Activated CD4-positive, alpha-beta memory T cell treated with anti-CD3 and anti-CD28 coated beads, Interleukin-2, amount 10 ng/mL, durations not matched to agents 7 days and 5 days (primary cell): ENCODE measurements at regions not wholly inside any gene's neighbourhood (a gene's known extent, or its start where the extent isn't known, plus 50 kb on each side); places are given as distances from the start of the nearest gene placed in this dataset.
"Not testable (repeated sequence)": the region's sequence is repeated elsewhere in the genome, so short reads cannot be mapped to it uniquely, and the experiment has no call there.

Source experiments
- CTCF ChIA-PET: fragments of 350-600 bp; sonication (Branson Sonifier 250); formaldehyde crosslinking; loops from one replicate; lab custom pipeline; 2021; ENCODE audit warnings: antibody characterized with exemption, inconsistent platforms; lab: Charles Lee
- POLR2A ChIA-PET: fragments of 350-600 bp; sonication (Branson Sonifier 250); formaldehyde crosslinking; loops from one replicate; lab custom pipeline; 2021; ENCODE audit warnings: antibody characterized with exemption; lab: Charles Lee
- DNase-seq: peaks from one replicate; pipeline ENCODE4 v3.0.0-alpha.2; 2020
- H3K27ac Mint-ChIP-seq: one replicate; pipeline ENCODE4 v1.8.0; 2021; ENCODE audit warnings: mild to moderate bottlenecking, mixed read lengths
- H3K27me3 Mint-ChIP-seq: one replicate; pipeline ENCODE4 v1.8.0; 2021; ENCODE audit warnings: mixed read lengths
- H3K36me3 Mint-ChIP-seq: one replicate; pipeline ENCODE4 v1.8.0; 2021; ENCODE audit warnings: low read depth, mixed read lengths
- H3K4me1 Mint-ChIP-seq: one replicate; pipeline ENCODE4 v1.8.0; 2021; ENCODE audit warnings: mixed read lengths
- H3K4me3 Mint-ChIP-seq: one replicate; pipeline ENCODE4 v1.8.0; 2021; ENCODE audit warnings: mild to moderate bottlenecking, mixed read lengths
- H3K9me3 Mint-ChIP-seq: one replicate; pipeline ENCODE4 v1.8.0; 2021; ENCODE audit warnings: mixed read lengths

DNA sequence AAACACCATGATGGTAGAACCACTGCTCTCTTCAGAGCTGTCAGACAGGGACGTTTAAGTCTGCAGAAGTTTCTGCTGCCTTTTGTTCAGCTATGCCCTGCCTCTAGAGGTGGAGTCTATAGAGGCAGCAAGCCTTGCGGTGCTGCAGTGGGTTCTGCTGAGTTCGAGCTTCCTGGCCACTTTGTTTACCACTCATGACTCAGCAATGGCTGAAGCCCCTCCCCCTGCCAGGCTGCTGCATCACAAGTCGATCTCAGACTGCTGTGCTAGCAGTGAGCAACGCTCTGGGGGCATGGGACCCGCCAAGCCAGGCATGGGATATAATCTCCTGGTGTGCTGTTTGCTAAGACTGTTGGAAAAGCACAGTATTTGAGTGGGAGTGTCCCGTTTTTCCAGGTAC is 229.5 kb upstream of the WDFY3 start:
- POLR2A ChIA-PET, H3K4me3 Mint-ChIP-seq, H3K4me1 Mint-ChIP-seq, H3K36me3 Mint-ChIP-seq, DNase-seq, CTCF ChIA-PET, H3K27ac Mint-ChIP-seq, H3K27me3 Mint-ChIP-seq: not testable (repeated sequence)
- peaks cover 11% of the 10 kb centered on the region for H3K9me3 Mint-ChIP-seq

DNA sequence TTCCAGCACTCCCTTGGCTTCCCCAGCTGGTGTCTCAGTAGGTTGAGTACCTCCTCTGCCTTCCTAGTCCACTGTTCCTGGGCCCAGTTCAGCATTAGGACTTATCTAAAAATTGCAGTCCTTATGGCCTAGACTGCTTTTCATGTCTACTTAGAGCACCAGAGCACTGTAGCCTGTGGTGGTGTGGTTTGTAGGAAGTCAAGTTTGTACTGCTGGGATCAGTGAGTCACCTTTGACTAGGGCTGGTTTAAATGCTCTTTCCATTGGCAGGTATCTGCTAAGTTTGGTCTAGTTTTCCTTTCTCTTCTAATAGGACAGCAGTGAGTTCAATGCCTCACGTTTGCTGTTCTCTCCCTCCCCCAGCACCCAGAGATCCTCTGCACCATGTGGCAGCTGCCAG is 233.6 kb upstream of the WDFY3 start:
- DNase-seq = no peak
- Mint-ChIP-seq H3K4me1 (no peaks in the 10 kb centered on the region), H3K9me3 (peaks cover 15% of the 10 kb centered on the region), H3K27ac (no peak overlapping the region), H3K4me3 (no peak overlapping the region), H3K27me3 (no peaks in the 10 kb centered on the region), H3K36me3 (no peaks in the 10 kb centered on the region)
- ChIA-PET CTCF (no interaction called here), POLR2A (no interaction called here)

GRCh38 chr4:85209161-85209560 is 242.7 kb upstream of the WDFY3 start:
- POLR2A ChIA-PET = no interaction called here
- H3K27ac Mint-ChIP-seq = no peak overlapping the region
- CTCF ChIA-PET = no interaction called here

GRCh38 chr4:85210353-85210752 is 243.9 kb upstream of the WDFY3 start:
- ChIA-PET CTCF (no interaction called here), POLR2A (no interaction called here)
- Mint-ChIP-seq H3K27ac (no peak overlapping the region), H3K9me3 (peaks cover 3% of the 10 kb centered on the region), H3K4me3 (no peak overlapping the region), H3K36me3 (no peaks in the 10 kb centered on the region), H3K4me1 (no peaks in the 10 kb centered on the region), H3K27me3 (no peaks in the 10 kb centered on the region)
- DNase-seq = no peak

More at GRCh38 chr4:85209161-85209560, 242.7 kb upstream of the WDFY3 start:
- Mint-ChIP-seq H3K9me3 (peaks cover 6% of the 10 kb centered on the region), H3K36me3 (no peaks in the 10 kb centered on the region), H3K4me1 (no peaks in the 10 kb centered on the region), H3K4me3 (no peak overlapping the region), H3K27me3 (no peaks in the 10 kb centered on the region)
- DNase-seq = no peak

GRCh38 chr4:85216571-85216970 is 250.1 kb upstream of the WDFY3 start:
- POLR2A ChIA-PET, H3K36me3 Mint-ChIP-seq, H3K4me3 Mint-ChIP-seq, H3K27ac Mint-ChIP-seq, H3K4me1 Mint-ChIP-seq, DNase-seq, CTCF ChIA-PET, H3K27me3 Mint-ChIP-seq: not testable (repeated sequence)
- H3K9me3 Mint-ChIP-seq = peaks cover 18% of the 10 kb centered on the region

- ChIA-PET CTCF (no interaction called here), POLR2A (no interaction called here)
- Mint-ChIP-seq H3K9me3 (peaks cover 18% of the 10 kb centered on the region), H3K27ac (no peak overlapping the region), H3K27me3 (no peaks in the 10 kb centered on the region), H3K36me3 (no peaks in the 10 kb centered on the region), H3K4me1 (no peaks in the 10 kb centered on the region), H3K4me3 (no peak overlapping the region)
- DNase-seq = no peak
Observed at GRCh38 chr4:85218756-85219155, 252.3 kb upstream of the WDFY3 start.

- POLR2A ChIA-PET = no interaction called here
- no peak for DNase-seq
- no peaks in the 10 kb centered on the region for H3K4me1 Mint-ChIP-seq
- no peak overlapping the region for H3K4me3 Mint-ChIP-seq
- H3K27ac Mint-ChIP-seq = no peak overlapping the region
- no peaks in the 10 kb centered on the region for H3K27me3 Mint-ChIP-seq
- peaks cover 16% of the 10 kb centered on the region for H3K9me3 Mint-ChIP-seq
- CTCF ChIA-PET = no interaction called here
- H3K36me3 Mint-ChIP-seq = no peaks in the 10 kb centered on the region
Observed at GRCh38 chr4:85221606-85222005, 253.3 kb upstream of the ARHGAP24 start.

DNA sequence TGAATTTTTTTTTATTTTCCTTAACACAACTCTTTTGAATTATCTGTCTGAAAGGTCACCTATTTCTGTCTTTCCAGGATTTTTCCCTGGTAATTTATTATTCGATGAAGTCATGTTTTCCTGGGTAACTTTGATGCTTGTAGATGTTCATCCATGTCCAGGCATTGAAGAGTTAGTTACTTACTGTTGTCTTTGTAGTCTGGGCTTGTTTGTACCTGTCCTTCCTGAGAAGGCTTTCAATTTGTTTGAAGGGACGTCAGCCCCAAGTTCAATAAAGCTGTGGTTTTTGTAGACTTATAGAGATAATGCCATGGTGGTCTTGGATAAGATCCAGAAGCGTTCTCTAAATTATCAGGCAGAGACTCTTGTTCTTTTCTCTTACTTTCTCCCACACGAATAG is 252.4 kb upstream of the ARHGAP24 start:
- CTCF ChIA-PET = no interaction called here
- Mint-ChIP-seq H3K4me3 (no peak overlapping the region), H3K27me3 (no peaks in the 10 kb centered on the region), H3K27ac (no peak overlapping the region), H3K4me1 (no peaks in the 10 kb centered on the region), H3K9me3 (peaks cover 9% of the 10 kb centered on the region), H3K36me3 (no peaks in the 10 kb centered on the region)
- POLR2A ChIA-PET = no interaction called here
- DNase-seq = no peak

- ChIA-PET CTCF (no interaction called here), POLR2A (no interaction called here)
- Mint-ChIP-seq H3K27me3 (no peaks in the 10 kb centered on the region), H3K9me3 (peaks cover 5% of the 10 kb centered on the region), H3K27ac (no peak overlapping the region), H3K36me3 (no peaks in the 10 kb centered on the region), H3K4me3 (no peak overlapping the region), H3K4me1 (no peaks in the 10 kb centered on the region)
- no peak for DNase-seq
Observed at GRCh38 chr4:85228264-85228663, 246.7 kb upstream of the ARHGAP24 start.

DNA sequence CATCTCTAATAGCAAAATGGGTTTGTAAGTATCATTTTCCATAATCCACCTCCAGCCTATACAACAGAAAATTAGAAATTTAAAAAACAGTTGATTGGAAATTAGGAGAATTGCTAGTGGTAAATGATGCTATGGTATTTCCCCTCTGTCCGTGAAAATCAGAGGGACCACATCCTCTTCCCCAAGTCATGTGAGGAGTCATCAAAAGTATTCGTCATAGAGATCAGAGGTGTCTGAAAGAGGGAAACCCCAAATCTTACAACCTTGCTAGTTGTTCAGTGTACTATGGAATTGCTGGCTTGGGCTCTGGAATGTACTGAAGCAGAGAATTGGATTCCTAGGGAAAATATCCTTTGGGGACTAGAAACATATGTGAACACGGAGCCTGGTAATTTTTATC is 241.4 kb upstream of the ARHGAP24 start:
- Mint-ChIP-seq H3K4me1 (no peaks in the 10 kb centered on the region), H3K36me3 (no peaks in the 10 kb centered on the region), H3K27ac (no peak overlapping the region), H3K4me3 (no peak overlapping the region), H3K9me3 (peaks cover 3% of the 10 kb centered on the region), H3K27me3 (no peaks in the 10 kb centered on the region)
- no peak for DNase-seq
- CTCF ChIA-PET = no interaction called here
- POLR2A ChIA-PET = no interaction called here

DNA sequence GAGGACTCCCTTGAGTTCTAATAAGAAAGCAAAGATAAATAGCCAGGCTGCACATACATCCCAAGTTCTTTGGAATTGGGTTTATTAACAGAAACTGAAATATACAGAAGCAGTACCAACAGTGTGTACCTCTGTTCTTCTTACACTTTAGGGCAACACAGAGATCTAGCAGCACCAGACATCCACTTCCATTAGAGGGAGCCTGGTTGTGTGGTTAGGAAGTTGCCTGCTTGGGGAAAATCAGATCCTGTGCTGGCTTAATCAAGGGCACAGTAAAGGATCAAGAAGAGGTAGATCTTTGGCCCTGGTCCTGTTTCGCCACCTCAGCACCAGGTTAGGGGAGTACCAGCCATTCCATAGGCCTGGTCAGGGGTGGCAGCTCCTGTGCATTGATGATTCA is 231.1 kb upstream of the ARHGAP24 start:
- H3K4me3 Mint-ChIP-seq = no peak overlapping the region
- ChIA-PET POLR2A (no interaction called here), CTCF (no interaction called here)
- no peaks in the 10 kb centered on the region for H3K4me1 Mint-ChIP-seq
- H3K9me3 Mint-ChIP-seq = peaks cover 9% of the 10 kb centered on the region
- no peak overlapping the region for H3K27ac Mint-ChIP-seq
- H3K36me3 Mint-ChIP-seq = no peaks in the 10 kb centered on the region
- no peaks in the 10 kb centered on the region for H3K27me3 Mint-ChIP-seq
- DNase-seq = no peak

DNA sequence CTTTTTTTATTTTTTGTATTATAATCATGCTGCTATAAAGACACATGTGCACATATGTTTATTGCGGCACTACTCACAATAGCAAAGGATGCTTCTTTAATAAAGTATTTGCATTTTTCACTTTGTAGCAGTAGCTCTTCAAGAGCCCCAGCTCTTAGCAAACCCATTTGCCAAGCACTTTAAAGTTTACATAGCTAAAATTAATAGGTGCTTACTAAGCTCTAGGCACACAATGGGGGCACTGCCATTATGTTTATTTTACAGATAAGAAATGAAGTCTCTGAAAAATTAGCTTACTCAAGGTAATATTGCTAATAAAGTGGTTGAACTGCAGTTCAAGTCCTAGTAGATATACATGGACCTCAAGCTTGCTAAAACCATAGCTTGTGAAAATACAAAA is 230.3 kb upstream of the ARHGAP24 start:
- ChIA-PET CTCF (no interaction called here), POLR2A (no interaction called here)
- Mint-ChIP-seq H3K27me3 (no peaks in the 10 kb centered on the region), H3K4me3 (no peak overlapping the region), H3K27ac (no peak overlapping the region), H3K36me3 (no peaks in the 10 kb centered on the region), H3K9me3 (peaks cover 11% of the 10 kb centered on the region), H3K4me1 (no peaks in the 10 kb centered on the region)
- no peak for DNase-seq

DNA sequence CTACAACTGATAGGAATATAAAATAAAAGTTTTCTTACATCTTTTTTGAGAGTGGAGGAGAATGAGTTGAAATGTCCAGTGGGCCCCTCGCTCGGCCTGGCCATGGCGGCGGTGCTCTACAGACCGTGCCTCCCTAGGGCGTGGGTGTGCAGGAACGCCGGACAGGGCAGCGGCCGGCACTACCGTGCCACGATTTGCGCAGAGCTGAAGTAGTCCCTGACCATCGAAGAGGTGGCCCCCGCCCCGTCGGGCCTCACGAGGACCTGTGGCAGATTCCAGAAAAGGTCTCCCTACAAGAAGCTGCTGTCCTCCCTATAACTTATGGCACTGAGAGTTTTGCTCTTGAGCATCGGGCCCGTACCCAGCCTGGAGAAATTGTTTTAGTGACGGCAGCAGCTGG is 228.9 kb upstream of the ARHGAP24 start:
- H3K9me3 Mint-ChIP-seq = peaks cover 13% of the 10 kb centered on the region
- no peak overlapping the region for H3K27ac Mint-ChIP-seq
- H3K36me3 Mint-ChIP-seq = no peaks in the 10 kb centered on the region
- DNase-seq = no peak
- H3K27me3 Mint-ChIP-seq = no peaks in the 10 kb centered on the region
- no peak overlapping the region for H3K4me3 Mint-ChIP-seq
- no peaks in the 10 kb centered on the region for H3K4me1 Mint-ChIP-seq
- POLR2A ChIA-PET = no interaction called here
- CTCF ChIA-PET = no interaction called here

DNA sequence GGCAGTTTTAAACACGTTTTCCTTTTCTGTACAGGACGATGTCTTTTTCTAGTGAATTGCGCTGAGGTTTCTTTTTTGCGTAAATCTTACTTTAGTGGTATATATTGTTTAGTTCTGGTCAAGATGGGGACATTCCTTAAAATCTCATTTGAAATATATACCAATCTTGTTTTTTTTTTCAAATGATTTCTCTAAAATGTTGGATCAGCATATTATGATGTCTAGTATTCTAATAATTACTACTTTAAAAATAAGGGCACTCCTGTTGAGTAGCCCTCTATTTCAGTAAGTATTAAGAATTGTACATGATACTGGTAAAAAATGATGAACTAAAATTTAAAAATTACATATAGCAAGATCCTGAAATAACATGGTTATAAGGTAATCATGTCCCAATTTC is 224.1 kb upstream of the ARHGAP24 start:
- Mint-ChIP-seq H3K27me3 (no peaks in the 10 kb centered on the region), H3K4me1 (no peaks in the 10 kb centered on the region), H3K9me3 (peaks cover 11% of the 10 kb centered on the region), H3K27ac (no peak overlapping the region), H3K4me3 (no peak overlapping the region), H3K36me3 (no peaks in the 10 kb centered on the region)
- DNase-seq = no peak
- ChIA-PET CTCF (no interaction called here), POLR2A (no interaction called here)
